ENCODE measurements at regions not wholly inside any gene's neighbourhood (a gene's known extent, or its start where the extent isn't known, plus 50 kb on each side); places are given as distances from the start of the nearest gene placed in this dataset.
"Not testable (repeated sequence)": the region's sequence is repeated elsewhere in the genome, so short reads cannot be mapped to it uniquely, and the experiment has no call there.

GRCh38 chr13:99768986-99769385 lies 202.6 kb downstream of the ZIC5 start:
- no peak for DNase-seq

DNA sequence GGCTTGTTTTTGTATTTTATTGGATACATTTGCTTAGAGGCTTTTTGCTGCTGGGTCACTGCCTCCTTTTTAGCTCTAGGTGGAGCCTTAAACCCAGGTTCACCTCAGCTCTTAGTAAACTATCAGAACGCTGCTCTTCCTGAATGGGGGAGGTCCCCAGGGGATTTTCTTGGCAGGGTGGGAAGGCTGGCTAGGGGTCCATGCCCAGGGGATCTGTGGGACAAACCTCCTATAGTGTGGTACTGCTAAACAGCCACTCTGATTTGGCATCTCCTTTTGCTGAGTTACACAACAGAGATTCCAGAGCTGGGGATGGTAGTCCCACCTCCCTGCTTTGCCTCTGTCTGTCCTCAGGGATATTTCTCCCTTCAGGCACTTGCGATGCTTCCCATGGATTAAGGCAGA lies 204.9 kb downstream of the ZIC5 start:
- no peak for DNase-seq

GRCh38 chr13:99765869-99766268 lies 205.7 kb downstream of the ZIC5 start:
- DNase-seq: no peak

GRCh38 chr13:99760456-99760855 lies 211.1 kb downstream of the ZIC5 start:
- DNase-seq: no peak

- DNase-seq: no peak
Measured at GRCh38 chr13:99759163-99759552, 212.4 kb downstream of the ZIC5 start.

DNA sequence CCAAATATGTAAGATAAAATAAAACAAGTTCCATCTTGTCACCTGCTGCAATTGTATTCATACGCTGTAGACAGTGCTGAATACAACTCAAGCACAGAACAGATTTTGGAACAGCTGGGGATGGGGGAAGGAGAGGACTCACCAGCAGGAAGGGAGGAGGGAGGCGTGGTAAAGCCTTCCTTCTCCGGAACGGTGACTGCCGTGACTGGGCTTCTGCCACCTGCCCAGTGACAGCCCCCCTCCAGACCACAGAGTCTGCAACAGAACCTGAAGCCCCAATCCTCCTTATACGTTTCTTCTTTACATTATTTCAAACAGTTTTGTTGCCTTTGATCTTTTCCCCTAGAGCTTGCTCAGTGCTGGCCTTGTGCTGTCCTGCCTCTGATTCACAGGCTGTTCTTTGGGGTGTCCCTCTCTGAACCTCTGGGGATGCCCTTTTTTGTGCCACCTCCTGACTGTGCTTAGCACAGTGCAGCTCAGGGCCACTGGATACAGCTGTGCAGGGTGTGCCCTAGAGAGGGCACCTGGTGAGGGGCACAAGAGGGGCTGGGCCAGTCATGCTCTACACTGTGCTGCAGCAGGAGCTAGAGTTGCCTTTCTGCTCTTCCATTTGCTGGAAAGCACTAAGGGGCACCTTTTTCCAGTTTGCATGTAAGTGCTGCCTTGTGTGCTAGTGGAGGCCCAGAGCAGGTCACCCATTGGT lies 213.0 kb downstream of the ZIC5 start:
- DNase-seq: no peak

DNA sequence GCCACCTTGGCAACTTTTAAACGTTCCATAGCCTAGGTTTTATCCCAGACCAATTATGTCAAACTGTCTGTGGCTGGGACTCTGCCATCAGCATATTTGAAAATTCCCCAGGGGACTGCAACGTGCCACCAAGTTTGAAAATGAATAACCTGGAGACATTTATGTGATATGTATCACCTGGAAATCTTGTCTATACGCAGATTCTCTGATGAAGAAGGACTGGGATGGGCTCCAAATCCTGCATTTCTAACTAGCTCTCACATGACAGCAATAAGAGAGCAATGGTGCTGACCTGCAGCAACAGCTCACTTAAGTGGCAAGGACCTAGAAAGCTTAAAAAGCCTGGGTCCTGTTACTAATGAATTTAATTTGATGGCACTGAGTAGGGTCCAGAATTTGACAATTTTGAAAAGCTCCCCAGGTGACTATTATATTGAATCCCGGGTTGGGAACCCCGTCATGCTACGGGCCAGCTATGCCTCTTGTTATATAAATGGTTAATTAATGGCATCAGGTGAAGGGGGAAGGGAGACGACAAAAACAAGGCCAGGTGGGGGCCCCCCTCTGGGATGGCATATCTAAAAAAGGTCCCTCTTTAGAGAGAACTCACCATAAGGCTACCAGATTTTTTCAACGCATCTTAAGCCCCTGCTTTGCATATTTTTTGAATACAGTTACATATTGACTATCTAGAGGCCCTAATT lies 213.7 kb downstream of the ZIC5 start:
- DNase-seq: no peak

GRCh38 chr13:99756281-99756680 lies 215.3 kb downstream of the ZIC5 start:
- no peak for DNase-seq

DNA sequence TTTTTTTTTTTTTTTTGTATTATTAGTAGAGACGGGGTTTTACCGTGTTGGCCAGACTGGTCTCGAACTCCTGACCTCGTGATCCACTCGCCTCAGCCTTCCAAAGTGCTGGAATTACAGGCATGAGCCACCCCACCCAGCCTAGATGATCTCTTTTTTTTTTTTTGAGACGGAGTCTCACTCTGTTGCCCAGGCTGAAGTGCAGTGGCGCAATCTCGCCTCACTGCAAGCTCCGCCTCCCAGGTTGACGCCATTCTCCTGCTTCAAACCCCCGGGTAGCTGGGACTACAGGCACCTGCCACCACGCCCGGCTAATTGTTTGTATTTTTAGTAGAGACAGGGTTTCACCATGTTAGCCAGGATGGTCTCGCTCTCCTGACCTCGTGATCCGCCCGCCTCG lies 216.8 kb downstream of the ZIC5 start:
- DNase-seq: not testable (repeated sequence)

- no peak for DNase-seq
Measured at GRCh38 chr13:99752373-99752772, 219.2 kb downstream of the ZIC5 start.

- DNase-seq: no peak
Measured at GRCh38 chr13:99751517-99752199, 219.9 kb downstream of the ZIC5 start.

- no peak for DNase-seq
Measured at GRCh38 chr13:99750951-99751350, 220.6 kb downstream of the ZIC5 start.

GRCh38 chr13:99749271-99750019 lies 222.1 kb downstream of the ZIC5 start:
- no peak for DNase-seq

GRCh38 chr13:99747403-99747710 lies 224.2 kb downstream of the ZIC5 start:
- DNase-seq: no peak

- DNase-seq: no peak
Measured at GRCh38 chr13:99746637-99747402, 224.7 kb downstream of the ZIC5 start.

- no peak for DNase-seq
Measured at GRCh38 chr13:99743094-99743493, 228.5 kb downstream of the ZIC5 start.

GRCh38 chr13:99741960-99742359 lies 229.6 kb downstream of the ZIC5 start:
- DNase-seq: no peak

DNA sequence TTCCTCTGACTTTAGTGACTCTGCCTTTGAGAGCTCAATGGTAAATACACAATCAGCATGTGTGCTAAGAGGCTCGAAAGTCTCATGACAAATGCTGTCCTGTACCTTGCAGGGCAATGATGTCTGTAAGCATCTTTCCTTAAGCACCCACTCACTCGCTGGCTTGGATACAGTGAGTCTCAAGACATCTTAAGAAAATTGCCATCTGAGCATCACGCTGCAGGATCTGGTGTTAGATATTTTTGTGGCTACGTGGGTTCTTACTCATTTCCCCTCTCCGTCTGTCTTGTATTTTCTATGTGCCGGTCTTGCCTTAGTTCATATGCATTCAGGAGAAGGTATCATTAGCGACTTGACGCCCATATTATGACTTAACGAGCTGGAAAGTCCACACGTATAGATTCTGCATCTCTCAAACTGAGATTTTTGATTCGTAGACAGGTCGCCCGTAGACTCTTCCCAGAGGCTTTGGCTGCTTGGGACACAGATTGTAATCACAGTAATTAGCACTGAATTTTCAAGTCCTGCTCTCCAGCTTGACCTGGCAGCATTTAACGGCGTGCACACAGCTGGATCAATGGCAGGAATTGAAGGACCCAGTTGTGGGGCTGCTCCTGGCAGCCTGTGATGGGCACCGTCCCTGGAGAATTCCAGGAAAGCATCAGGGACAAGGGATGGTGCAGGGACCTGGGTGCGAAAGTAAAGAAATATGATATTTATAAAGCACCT lies 231.2 kb downstream of the ZIC5 start:
- no peak for DNase-seq

DNA sequence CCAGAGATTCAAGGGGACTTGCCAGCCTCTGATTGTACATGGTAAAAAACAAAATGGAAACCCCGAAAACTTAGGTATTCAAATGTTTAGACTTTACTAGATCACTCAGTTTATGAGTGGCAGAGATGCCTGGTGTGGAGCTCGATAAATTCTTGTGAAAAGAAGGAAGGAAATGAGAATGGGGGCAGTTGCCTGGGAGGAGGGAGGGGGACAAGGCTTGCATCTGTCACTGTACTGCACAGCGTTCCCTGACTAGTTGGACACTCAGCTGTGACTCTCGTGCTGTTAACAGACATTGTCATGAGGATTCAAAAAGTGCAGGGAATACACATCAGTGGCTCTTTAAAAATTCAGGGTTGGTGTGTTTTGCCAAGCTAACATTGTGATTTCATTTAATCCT lies 232.9 kb downstream of the ZIC5 start:
- no peak for DNase-seq

DNA sequence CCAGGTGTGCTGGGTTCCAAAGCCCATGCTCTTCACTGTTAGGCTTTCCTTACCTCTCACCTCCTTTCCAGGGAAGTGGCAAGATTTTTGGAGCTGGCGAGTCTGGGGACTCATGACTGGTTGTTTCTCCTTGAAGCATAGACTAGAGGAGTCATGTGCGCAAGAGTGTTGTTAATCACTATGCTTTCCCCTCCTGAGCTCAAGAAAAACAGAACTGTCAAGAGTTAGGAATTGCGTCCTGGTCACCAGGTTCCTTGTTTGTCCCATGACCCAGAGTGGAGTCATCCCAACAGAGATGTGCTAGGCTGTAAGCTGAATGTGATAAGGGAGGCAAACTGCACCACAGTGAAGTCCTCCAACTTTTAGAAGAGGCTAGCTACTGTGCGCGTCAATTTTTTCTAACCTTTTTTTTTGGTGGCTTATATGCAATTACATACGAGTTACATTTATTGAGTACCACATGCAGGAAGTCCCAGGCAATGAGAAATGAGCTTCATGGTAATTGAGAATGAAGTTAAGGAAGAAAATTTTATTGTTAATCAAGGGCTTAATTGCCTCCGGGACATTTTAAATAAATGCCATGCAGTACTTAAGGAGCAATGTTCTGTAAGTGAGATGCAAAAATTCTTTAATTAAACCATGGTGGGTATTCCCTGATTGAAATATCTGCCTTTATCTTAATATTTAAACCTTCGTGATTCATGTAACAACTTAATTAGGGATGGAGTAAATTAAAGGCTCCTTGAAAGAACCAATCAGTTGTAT lies 233.9 kb downstream of the ZIC5 start:
- DNase-seq: no peak

DNA sequence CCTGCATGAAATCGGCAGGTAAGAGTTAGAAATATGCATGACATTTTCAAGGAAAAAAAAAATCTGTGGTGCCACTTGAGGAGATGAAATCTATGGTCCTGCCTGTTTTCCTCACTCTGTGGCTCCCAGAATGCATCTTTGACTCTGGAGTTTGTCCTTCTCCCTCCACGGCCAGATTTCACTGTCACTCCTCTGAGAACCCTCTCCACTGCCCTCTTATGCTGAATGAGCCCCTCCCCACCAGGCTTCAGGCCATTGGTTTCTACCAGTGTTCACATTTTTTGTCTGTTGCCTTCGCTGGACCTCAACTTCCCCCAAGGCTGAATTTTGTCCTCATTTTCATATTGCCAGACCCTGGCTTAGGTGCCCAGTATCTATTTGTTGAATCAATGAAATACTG lies 235.0 kb downstream of the ZIC5 start:
- DNase-seq: no peak

All from activated gamma-delta T cell (primary cell).